Urinary bladder (tissue), 3 donors: ENCODE measurements at regions not wholly inside any gene's neighbourhood (a gene's known extent, or its start where the extent isn't known, plus 50 kb on each side); places are given as distances from the start of the nearest gene placed in this dataset.

ENCODE experiments used
- DNase-seq: peaks from one replicate; pipeline ENCODE4 v3.0.0-alpha.2; 2015; ENCODE audit errors: extremely low spot score
- H3K27ac ChIP-seq: one replicate; pipeline ENCODE4 v1.5.1; 2013; ENCODE audit warnings: low read depth, mild to moderate bottlenecking, moderate library complexity
- H3K36me3 ChIP-seq: one replicate; pipeline ENCODE4 v1.6.1; 2013; ENCODE audit warnings: mild to moderate bottlenecking, moderate library complexity; ENCODE audit not compliant: insufficient read depth
- H3K4me1 ChIP-seq: one replicate; pipeline ENCODE4 v1.6.1; 2013; ENCODE audit warnings: mild to moderate bottlenecking, moderate library complexity; ENCODE audit not compliant: insufficient read depth
- H3K4me3 ChIP-seq: one replicate; pipeline ENCODE4 v1.5.1; 2013; ENCODE audit warnings: low read depth, low read length
- WGBS: extraction: QIAGEN DNeasy Blood & Tissue Kit; methylation state at CpG from one replicate; pipeline ENCODE4 v1.1.7; 2013; 5-methylcytosine and 5-hydroxymethylcytosine counted together
- donor health status: healthy with polysubstance abuse.
- donor health status: healthy.

DNA sequence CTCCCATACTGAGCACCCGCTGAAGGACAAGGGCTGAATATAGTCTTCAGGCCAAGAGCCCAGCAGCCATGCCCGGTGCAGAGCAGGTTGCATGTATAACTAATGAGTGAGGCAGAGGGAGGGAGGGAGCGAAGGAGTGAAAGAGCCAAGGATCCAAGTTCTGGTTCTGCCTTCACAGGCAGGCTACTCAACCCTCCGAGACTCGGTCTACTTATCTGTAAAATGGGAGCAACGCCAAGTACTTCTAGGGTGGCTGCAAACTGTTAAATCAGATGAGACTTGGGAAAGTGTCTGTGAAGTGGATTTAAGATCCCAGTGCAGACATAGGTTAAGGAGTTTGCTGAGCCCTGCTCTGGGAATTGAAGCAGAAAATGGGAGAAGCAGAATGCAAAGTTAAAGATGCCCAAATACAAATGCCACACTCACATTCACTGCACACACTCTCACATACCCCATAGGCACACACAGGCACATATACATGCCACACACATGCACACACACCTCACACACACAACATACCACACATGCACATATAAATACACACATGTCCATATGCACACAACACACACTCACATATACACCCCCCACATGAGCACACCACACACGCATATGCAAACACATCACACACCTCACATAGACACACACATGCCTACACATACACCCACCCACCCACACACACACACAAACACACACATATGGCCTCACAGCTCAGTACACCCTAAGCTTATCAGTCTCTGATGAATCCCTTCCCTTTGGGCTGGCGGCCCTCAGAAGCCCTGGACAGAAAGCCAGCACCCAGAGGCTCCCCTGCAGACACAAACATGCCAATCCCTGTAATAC lies 76.7 kb downstream of the PITPNM2 start:
- H3K4me1 ChIP-seq = peaks cover 2% of the 10 kb centered on the region

GRCh38 chr12:123073292-123073691 lies 77.6 kb downstream of the PITPNM2 start:
- no peak overlapping the region for H3K4me3 ChIP-seq
- peaks cover 2% of the 10 kb centered on the region for H3K4me1 ChIP-seq
- WGBS = 86% methylated on average over 3 of the region's 3 CpGs
- no peak overlapping the region for H3K27ac ChIP-seq
- DNase-seq = no peak
- no peaks in the 10 kb centered on the region for H3K36me3 ChIP-seq

More for the DNA sequence above, 76.7 kb downstream of the PITPNM2 start:
- WGBS = 77% methylated on average over 8 of the region's 8 CpGs
- Histone ChIP-seq H3K4me3 (no peak overlapping the region), H3K27ac (no peak overlapping the region), H3K36me3 (no peaks in the 10 kb centered on the region)
- DNase-seq = no peak

DNA sequence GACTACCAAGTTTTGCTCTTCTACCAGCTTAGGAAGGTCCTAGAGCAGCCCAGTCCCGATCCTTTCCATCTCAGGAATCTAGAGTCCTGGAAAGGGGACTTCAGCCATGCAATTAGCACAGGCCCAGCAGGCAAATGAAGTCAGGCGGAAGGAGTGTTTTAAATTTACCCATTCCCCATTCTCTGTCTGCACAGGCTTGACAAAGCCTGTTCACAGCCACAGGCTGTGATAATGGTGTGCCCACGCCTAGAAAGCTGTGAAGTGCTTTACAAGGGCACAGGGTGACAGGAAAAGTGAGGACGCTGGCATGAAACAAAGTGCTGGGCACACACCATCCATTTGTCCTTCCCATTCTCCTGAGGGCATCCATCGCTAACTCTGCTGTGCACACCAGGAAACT lies 79.0 kb downstream of the PITPNM2 start:
- H3K4me1 ChIP-seq = peaks cover 2% of the 10 kb centered on the region

DNA sequence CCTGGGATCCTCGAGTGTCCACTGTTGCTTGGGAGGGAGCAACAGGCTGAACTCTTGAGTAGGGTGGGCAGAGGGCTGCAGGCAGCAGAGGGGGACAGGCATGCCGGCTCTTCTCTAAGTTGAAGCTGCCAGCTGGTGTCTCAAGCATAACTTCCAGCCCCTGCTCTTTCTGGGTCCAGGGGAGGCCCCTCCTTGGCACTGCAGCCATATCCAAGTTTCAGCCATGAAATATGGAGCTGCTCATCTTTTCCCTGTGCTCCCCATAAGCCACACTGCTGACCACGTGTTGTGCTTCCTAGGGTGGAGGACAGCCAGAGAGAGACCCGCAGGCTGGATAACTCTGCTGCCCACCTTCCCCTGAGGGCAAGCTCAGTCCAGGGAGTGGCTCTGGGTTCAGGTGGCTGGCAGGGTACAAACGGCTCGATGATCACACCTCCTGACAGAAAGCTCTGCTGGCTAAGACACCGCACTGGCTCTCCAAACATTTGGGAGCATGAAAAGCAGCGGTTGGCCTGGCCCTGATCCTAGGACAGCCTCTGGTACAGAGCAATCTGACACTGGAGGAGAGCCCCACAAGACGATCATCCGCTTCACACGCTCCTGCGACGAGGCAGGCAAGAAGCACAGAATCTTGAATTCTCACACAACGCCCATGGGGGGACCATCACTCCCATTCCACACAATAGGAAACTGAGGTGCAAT lies 79.6 kb downstream of the PITPNM2 start:
- Histone ChIP-seq H3K4me1 (peaks cover 2% of the 10 kb centered on the region), H3K4me3 (no peak overlapping the region), H3K27ac (no peak overlapping the region), H3K36me3 (no peaks in the 10 kb centered on the region)
- 32% methylated on average over 14 of the region's 14 CpGs for WGBS
- DNase-seq = no peak

More for the DNA sequence above, 79.0 kb downstream of the PITPNM2 start:
- 86% methylated on average over 5 of the region's 5 CpGs for WGBS
- Histone ChIP-seq H3K27ac (no peak overlapping the region), H3K4me3 (no peak overlapping the region), H3K36me3 (no peaks in the 10 kb centered on the region)
- no peak for DNase-seq

DNA sequence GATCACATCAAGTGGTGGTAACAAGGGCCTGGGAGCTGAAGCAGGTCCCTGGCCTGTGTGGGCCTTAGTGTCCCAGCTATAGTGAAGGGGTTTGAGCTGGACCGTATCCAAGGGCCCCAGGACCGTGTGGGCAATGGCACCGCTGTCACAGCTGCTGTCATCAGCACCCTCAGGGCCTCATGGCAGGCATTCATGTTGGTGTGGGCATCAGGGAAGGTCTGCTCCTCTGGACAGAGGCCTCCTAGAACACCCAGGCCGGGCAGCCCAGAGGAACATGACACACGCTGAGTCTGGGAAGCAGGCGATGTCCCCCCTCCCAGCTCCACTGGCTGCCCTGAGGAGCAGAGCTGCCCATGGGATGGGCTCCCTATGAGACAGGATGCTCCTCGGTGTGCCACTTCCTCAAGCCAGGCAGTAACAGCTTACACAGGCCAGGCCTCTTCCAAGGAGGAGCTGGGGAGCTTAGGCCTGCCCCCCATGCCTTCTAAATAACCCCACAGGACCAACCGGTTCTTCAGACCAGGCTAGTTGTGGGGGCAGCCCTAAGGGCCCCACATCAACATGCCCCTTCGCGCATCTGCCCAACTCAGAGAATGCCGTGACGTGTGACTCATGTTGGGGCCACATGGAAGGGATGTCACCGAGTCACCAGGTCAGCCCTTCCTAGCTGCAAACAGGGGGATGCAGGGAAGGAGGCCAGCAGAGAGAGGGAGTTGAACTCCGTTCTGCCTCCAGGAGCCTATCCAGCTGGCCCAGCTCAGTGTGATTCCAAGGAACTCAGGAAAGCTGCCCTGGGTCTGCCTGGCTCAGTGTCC lies 80.4 kb downstream of the PITPNM2 start:
- no peak overlapping the region for H3K27ac ChIP-seq
- H3K4me1 ChIP-seq = peaks cover 2% of the 10 kb centered on the region
- 64% methylated on average over 14 of the region's 14 CpGs for WGBS
- no peaks in the 10 kb centered on the region for H3K36me3 ChIP-seq
- peak; percentile 60 for DNase-seq
- H3K4me3 ChIP-seq = no peak overlapping the region

GRCh38 chr12:123069436-123070266 lies 81.2 kb downstream of the PITPNM2 start:
- Histone ChIP-seq H3K4me3 (no peak overlapping the region), H3K4me1 (no peaks in the 10 kb centered on the region), H3K27ac (no peak overlapping the region), H3K36me3 (no peaks in the 10 kb centered on the region)
- DNase-seq = no peak
- 87% methylated on average over 12 of the region's 12 CpGs for WGBS

- WGBS = 97% methylated on average over 5 of the region's 5 CpGs
- H3K36me3 ChIP-seq = no peaks in the 10 kb centered on the region
Measured at GRCh38 chr12:123067654-123068053, 83.2 kb downstream of the PITPNM2 start.

GRCh38 chr12:123066384-123066710 lies 84.5 kb downstream of the PITPNM2 start:
- H3K4me1 ChIP-seq = peaks cover 4% of the 10 kb centered on the region
- WGBS = 95% methylated on average over 1 of the region's 1 CpG
- no peaks in the 10 kb centered on the region for H3K36me3 ChIP-seq
- H3K4me3 ChIP-seq = no peak overlapping the region
- H3K27ac ChIP-seq = no peak overlapping the region
- DNase-seq = no peak

More at GRCh38 chr12:123067654-123068053, 83.2 kb downstream of the PITPNM2 start:
- Histone ChIP-seq H3K4me3 (no peak overlapping the region), H3K27ac (no peak overlapping the region), H3K4me1 (peaks cover 4% of the 10 kb centered on the region)
- no peak for DNase-seq

- Histone ChIP-seq H3K27ac (no peak overlapping the region), H3K36me3 (no peaks in the 10 kb centered on the region), H3K4me1 (peaks cover 4% of the 10 kb centered on the region), H3K4me3 (no peak overlapping the region)
- DNase-seq = no peak
- 64% methylated on average over 9 of the region's 9 CpGs for WGBS
Measured at GRCh38 chr12:123065676-123066383, 85.1 kb downstream of the PITPNM2 start.

DNA sequence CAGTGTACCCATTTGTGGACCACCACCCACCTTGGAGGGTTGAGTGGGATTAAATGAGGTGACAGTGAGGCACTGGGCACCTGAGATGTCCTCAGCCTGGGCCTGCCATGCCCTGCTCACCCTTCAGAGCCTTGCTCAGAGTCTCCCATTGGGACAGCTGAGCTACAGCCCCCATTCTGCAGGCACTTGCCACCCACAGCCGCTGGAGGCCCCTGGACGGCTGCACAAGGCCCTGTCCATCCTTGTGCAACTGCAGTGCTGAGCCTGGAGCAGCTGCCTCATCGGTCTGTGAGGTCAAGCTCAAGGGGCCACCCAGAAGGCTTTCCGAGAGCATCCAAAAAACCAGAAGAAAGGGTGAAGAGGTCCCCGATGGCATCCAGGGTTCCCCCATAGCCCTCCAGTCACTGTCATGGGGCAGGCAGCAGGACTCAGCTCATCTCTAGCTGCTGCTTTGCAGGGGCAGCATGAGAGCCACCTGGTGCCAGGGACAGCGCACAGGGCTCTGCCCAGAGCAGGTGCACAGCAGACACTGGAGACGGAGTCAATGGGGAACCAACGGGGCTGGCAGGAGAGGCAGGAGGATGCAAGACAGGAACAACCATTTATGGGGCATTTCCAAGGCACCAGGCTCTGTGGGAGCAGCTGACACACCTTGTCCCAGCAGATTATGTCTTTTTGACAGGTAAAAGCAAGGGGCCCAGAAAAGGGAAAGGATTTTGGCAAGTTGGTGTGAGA lies 84.6 kb downstream of the ARL6IP4 start:
- peaks cover 4% of the 10 kb centered on the region for H3K4me1 ChIP-seq
- peak overlapping the region; percentile 25 for H3K27ac ChIP-seq
- WGBS = 68% methylated on average over 8 of the region's 8 CpGs
- H3K4me3 ChIP-seq = no peak overlapping the region
- no peak for DNase-seq
- H3K36me3 ChIP-seq = no peaks in the 10 kb centered on the region

GRCh38 chr12:123064366-123064765 lies 83.9 kb downstream of the ARL6IP4 start:
- 32% methylated on average over 8 of the region's 8 CpGs for WGBS
- Histone ChIP-seq H3K4me1 (peaks cover 4% of the 10 kb centered on the region), H3K36me3 (no peaks in the 10 kb centered on the region), H3K4me3 (no peak overlapping the region), H3K27ac (peak overlapping the region; percentile 25)
- no peak for DNase-seq

- H3K27ac ChIP-seq = peak overlapping the region; percentile 12
- H3K4me3 ChIP-seq = no peak overlapping the region
- no peaks in the 10 kb centered on the region for H3K36me3 ChIP-seq
- no peak for DNase-seq
- WGBS = 62% methylated on average over 2 of the region's 2 CpGs
- peaks cover 7% of the 10 kb centered on the region for H3K4me1 ChIP-seq
Measured at GRCh38 chr12:123063535-123063934, 83.1 kb downstream of the ARL6IP4 start.
